IPS-NIHi7 (cell line): ENCODE measurements at regions not wholly inside any gene's neighbourhood (a gene's known extent, or its start where the extent isn't known, plus 50 kb on each side); places are given as distances from the start of the nearest gene placed in this dataset.
"Not testable (repeated sequence)": the region's sequence is repeated elsewhere in the genome, so short reads cannot be mapped to it uniquely, and the experiment has no call there.

ENCODE experiments used
- DNase-seq: peaks from one replicate; pipeline ENCODE4 v3.0.0; 2012; ENCODE audit warnings: mixed read lengths; ENCODE audit errors: extremely low spot score

- DNase-seq = no peak
These were observed 1508.3 kb downstream of the RAPGEF2 start for GRCh38 chr4:160611181-160611580.

DNA sequence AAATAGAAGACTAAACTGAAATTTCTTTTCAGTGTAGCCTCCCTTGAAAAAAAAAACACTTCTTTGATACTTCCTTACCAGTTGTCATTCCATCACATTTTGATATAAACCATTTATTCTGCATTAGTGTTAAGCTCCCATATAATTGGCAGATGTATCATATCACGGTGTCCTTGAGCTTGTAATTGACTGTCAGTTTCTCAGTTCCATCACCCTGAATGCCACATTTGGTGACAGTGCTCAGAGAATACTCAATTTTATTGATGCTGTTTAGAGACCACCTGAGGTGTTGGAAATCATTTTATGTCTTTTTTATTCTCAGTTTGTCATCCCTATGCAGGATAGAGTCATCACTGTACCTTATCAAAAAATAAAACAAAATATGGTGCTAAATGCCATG, 1528.2 kb downstream of the RAPGEF2 start:
- DNase-seq = no peak

DNA sequence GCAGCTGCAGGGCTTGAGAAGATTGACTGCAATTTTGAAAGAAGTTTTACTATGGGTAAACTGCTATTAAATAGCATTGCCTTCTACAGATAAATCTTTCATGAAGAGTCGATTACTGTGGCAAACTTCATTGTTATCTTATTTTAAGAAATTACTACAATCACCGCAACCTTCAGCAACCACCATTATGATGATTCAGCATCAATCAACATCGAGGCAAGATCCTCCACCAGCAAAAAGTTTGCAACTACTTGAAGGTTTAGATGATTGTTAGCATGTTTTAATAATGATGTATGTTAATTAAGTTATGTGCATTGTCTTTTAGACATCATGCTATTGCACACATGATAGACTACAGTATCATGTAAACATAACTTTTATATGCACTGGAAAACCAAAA, 1511.0 kb downstream of the FSTL5 start:
- DNase-seq = no peak

DNA sequence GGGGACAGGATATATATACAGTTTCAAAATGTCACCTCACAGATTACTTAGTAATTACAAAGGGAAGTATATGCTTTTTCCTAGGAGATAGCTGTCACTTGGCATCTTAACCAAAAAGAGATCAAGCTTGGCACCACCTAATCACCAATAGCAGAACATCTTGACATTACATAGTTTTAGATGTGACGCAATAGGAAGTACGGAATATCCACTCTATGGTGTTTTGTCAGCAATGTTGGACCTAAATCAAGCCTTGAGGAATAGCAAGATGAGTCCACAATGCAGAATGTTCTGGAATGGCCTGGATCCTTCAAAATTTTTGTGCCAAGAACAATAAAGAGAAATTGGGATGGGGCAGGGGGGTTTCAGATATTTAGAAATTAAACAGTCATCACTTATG, 1488.2 kb downstream of the FSTL5 start:
- DNase-seq = no peak

GRCh38 chr4:160685729-160686128, 1478.1 kb downstream of the FSTL5 start:
- no peak for DNase-seq

- DNase-seq = no peak
These were observed 1462.1 kb downstream of the FSTL5 start for GRCh38 chr4:160701671-160702070.

DNA sequence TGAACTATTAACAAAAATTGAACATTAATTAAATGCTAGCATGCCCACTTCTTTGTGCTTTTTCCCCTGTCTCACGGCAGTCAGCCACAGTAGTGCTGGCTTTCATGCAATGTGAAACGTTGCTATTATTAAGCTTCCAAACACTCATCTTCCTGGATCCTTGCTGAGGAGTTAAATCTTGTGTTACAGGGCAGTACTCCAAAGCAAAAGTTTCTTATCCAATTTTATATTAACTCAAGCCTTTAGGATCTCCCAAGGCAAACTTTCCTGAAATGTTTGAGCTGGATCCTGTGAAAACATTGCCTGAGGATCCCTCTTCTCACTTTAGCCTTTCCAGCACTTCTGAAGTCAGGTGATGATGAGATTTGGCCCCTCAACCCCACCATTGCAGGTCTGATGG, 1454.8 kb downstream of the FSTL5 start:
- DNase-seq = no peak

DNA sequence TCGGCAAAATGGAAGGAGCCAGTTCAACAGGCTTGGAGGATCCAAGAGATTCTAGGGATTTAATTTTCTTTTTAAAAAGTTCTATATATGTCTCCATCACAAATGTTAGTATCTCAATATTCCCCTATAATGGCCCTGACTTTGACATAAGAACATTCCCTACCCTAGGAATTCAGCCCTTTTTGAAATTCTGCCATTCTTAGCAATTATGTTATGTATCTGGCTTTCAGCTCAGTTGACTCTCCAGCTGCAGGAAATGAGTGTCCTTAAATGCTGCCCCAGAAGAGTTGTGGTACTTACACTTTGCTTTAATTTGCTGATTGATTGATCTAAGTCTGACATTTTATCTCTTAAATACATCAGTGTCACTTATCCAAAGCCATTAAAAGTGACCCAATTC, 1454.3 kb downstream of the FSTL5 start:
- no peak for DNase-seq

- no peak for DNase-seq
These were observed 1447.2 kb downstream of the FSTL5 start for GRCh38 chr4:160716551-160716950.

- no peak for DNase-seq
These were observed 1446.0 kb downstream of the FSTL5 start for GRCh38 chr4:160717848-160718247.

DNA sequence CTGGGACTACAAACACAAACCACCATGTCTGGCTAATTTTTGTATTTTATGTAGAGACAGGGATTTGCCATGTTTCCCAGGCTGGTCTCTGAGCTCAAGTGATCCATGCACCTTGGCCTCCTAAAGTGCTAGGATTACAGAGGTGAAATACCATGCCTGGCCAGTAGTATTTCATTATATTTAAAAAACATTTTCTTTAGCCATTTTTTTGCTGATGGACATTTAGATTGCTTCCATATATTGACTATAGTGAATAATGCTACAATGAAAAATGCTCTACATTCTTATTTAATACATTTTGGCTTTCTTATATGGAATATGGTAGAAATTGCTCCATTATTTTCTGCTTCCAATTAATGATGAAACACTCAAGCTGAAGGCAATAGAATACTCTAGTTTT, 1439.7 kb downstream of the FSTL5 start:
- no peak for DNase-seq

GRCh38 chr4:160745126-160745525, 1418.7 kb downstream of the FSTL5 start:
- DNase-seq = no peak

DNA sequence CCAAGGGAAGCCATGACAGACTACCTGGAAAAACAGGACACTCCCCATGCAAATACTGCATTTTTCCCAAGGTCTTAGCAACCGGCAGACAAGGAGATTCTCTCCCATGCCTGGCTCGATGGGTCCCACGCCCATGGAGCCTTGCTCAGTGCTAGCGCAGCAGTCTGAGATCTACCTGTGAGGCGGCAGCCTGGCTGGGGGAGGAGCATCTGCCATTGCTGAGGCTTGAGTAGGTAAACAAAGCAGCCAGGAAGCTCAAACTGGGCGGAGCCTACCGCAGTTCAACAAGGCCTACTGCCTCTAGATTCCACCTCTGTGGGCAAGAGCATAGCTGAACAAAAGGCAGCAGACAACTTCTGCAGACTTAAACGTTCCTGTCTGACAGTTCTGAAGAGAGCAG, 1417.2 kb downstream of the FSTL5 start:
- not testable (repeated sequence) for DNase-seq

GRCh38 chr4:160772668-160773067, 1391.1 kb downstream of the FSTL5 start:
- DNase-seq = no peak

GRCh38 chr4:160795216-160795615, 1368.6 kb downstream of the FSTL5 start:
- no peak for DNase-seq

- DNase-seq = no peak
These were observed 1355.6 kb downstream of the FSTL5 start for GRCh38 chr4:160808174-160808573.

DNA sequence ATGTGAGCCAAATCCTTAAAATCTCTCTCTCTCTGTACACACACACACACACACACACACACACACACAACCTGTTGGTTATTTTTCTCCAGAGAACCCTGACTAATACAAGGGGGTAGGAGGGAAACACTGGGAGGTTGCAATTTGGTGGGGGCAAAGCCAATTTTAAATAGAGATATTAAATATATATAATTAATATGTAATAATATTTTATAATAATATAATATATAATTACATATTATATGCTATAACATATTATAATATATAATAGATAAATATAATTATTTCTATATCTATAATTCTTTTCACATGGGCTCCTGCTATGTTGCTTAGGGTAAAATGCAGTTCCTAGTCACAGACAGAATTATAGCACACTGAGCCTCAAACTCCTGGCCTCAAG, 1354.2 kb downstream of the FSTL5 start:
- DNase-seq = no peak

DNA sequence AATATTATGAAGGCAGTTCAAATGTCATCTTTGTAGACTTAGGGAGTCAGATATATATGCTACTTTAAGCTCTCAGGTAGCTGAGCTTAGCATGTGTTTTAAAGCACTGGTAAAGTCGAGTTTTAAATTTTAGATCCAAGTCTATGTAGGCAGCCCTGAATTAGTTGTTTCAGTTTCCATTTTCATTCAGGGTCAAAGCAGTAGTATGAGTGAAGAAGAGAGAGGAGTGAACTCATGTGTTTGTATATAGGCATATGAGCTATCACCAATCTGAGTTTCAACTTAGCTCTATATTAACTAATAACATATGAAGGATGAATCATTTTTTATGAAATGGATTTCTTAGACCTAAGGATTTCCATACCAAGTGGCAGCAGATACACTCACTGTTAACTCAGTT, 1353.4 kb downstream of the FSTL5 start:
- no peak for DNase-seq

GRCh38 chr4:160810941-160811340, 1352.9 kb downstream of the FSTL5 start:
- no peak for DNase-seq

GRCh38 chr4:160811956-160812355, 1351.8 kb downstream of the FSTL5 start:
- DNase-seq = no peak

GRCh38 chr4:160814726-160815125, 1349.1 kb downstream of the FSTL5 start:
- no peak for DNase-seq

DNA sequence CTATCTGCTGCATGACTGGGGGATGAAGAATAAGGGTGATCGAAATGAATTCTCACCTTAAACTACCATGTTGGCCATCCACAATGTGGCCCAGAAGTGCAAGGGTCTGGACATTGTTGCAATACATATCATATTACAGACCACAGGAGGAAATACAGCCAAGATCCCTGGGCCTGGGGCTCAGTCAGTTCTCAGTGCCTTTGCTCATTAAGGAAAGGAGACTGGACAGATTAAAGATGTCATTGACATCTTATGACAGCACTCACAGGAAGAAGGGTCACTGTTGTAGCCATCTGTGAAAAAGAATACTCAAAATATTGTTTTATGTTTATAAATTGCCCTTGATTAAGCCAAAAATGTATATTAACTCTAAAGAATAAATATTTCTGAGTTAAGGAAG, 1345.2 kb downstream of the FSTL5 start:
- DNase-seq = no peak

GRCh38 chr4:160819791-160820190, 1344.0 kb downstream of the FSTL5 start:
- no peak for DNase-seq

DNA sequence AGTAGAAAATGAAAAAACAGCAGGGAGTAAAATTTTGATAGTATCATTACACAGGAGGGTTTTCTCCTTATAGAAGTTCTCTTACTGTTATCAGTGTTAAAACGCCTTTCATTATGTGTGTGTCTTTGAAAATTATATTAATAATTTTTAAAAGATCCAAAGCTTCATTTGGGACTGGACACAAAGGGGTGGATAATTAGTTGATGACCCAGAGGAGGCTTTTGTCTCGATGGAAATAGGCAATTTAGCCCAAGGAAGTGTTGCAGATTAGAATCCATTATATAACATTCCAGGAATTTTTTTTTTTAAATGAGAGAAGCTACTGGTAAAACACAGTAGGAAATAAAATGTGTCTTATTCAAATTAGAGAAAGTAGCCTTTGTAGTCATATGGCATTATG, 1339.3 kb downstream of the FSTL5 start:
- DNase-seq = no peak
